ENCODE measurements at regions not wholly inside any gene's neighbourhood (a gene's known extent, or its start where the extent isn't known, plus 50 kb on each side); places are given as distances from the start of the nearest gene placed in this dataset.

GRCh38 chr3:76038949-76039348 lies 253.6 kb upstream of the ZNF717 start:
- CTCF ChIA-PET: no interaction called here
- no peaks in the 10 kb centered on the region for H3K4me1 Mint-ChIP-seq (ENCODE audit: low read depth, unreplicated experiment)
- POLR2A ChIA-PET: no interaction called here
- peaks cover 12% of the 10 kb centered on the region for H3K9me3 Mint-ChIP-seq (ENCODE audit: unreplicated experiment)
- Histone ChIP-seq H3K36me3 (ENCODE audit: control insufficient read depth, insufficient read depth, low read length) (no peaks in the 10 kb centered on the region), H3K4me1 (peaks cover under 1% of the 10 kb centered on the region; the same call in 1 of the 2 replicates), H3K9me3 (no peaks in the 10 kb centered on the region), H3K27me3 (replicated peaks; ENCODE audit: control insufficient read depth, insufficient read depth, low read length) (no peaks in the 10 kb centered on the region), H3K4me3 (ENCODE audit: low read depth, low read length) (no peak overlapping the region)
- H3K36me3 Mint-ChIP-seq (ENCODE audit: insufficient read depth, unreplicated experiment): no peaks in the 10 kb centered on the region
- H3K4me3 Mint-ChIP-seq (ENCODE audit: unreplicated experiment): no peak overlapping the region
- intact Hi-C loops (cut with micrococcal nuclease; ENCODE audit: unreplicated experiment): no loop called here
- DNase-seq: no peak
- H3K27ac Mint-ChIP-seq (ENCODE audit: unreplicated experiment): no peak overlapping the region
- no peak for TF ChIP-seq CTCF (IDR thresholded peaks at IDR 0.05; ENCODE audit: insufficient read depth in 1 of 2, low read depth in 1 of 2, low read length in 1 of 2, severe bottlenecking in 1 of 2, unreplicated experiment in 1 of 2)
- no peaks in the 10 kb centered on the region for H3K27me3 Mint-ChIP-seq (ENCODE audit: insufficient read depth, unreplicated experiment)
- BruUV-seq (replicated peaks): no TSS peak

- Mint-ChIP-seq H3K27ac (ENCODE audit: unreplicated experiment) (no peak overlapping the region), H3K4me1 (ENCODE audit: low read depth, unreplicated experiment) (no peaks in the 10 kb centered on the region), H3K4me3 (ENCODE audit: unreplicated experiment) (no peak overlapping the region), H3K36me3 (ENCODE audit: insufficient read depth, unreplicated experiment) (no peaks in the 10 kb centered on the region), H3K9me3 (ENCODE audit: unreplicated experiment) (peaks cover 8% of the 10 kb centered on the region), H3K27me3 (ENCODE audit: insufficient read depth, unreplicated experiment) (no peaks in the 10 kb centered on the region)
- no peaks in the 10 kb centered on the region for H3K27me3 ChIP-seq (replicated peaks; ENCODE audit: control insufficient read depth, insufficient read depth, low read length)
- TF ChIP-seq CTCF (IDR thresholded peaks at IDR 0.05; ENCODE audit: insufficient read depth in 1 of 2, low read depth in 1 of 2, low read length in 1 of 2, severe bottlenecking in 1 of 2, unreplicated experiment in 1 of 2): no peak
- ChIA-PET CTCF (no interaction called here), POLR2A (no interaction called here)
- H3K36me3 ChIP-seq (ENCODE audit: control insufficient read depth, insufficient read depth, low read length): no peaks in the 10 kb centered on the region
- BruUV-seq (replicated peaks): no TSS peak
- no peak for DNase-seq
- no peaks in the 10 kb centered on the region for H3K9me3 ChIP-seq
- intact Hi-C loops (cut with micrococcal nuclease; ENCODE audit: unreplicated experiment): no loop called here
- no peak overlapping the region for H3K4me3 ChIP-seq (ENCODE audit: low read depth, low read length)
- peaks cover 5% of the 10 kb centered on the region; the same call in 1 of the 2 replicates for H3K4me1 ChIP-seq
Measured at GRCh38 chr3:76039431-76039830, 254.1 kb upstream of the ZNF717 start.

GRCh38 chr3:76040946-76041345 lies 255.6 kb upstream of the ZNF717 start:
- DNase-seq: no peak
- no peak overlapping the region for H3K4me3 Mint-ChIP-seq (ENCODE audit: unreplicated experiment)
- peaks cover 6% of the 10 kb centered on the region for H3K4me1 Mint-ChIP-seq (ENCODE audit: low read depth, unreplicated experiment)
- no peaks in the 10 kb centered on the region for H3K27me3 ChIP-seq (replicated peaks; ENCODE audit: control insufficient read depth, insufficient read depth, low read length)
- intact Hi-C loops (cut with micrococcal nuclease; ENCODE audit: unreplicated experiment): no loop called here
- H3K27me3 Mint-ChIP-seq (ENCODE audit: insufficient read depth, unreplicated experiment): no peaks in the 10 kb centered on the region
- H3K36me3 ChIP-seq (ENCODE audit: control insufficient read depth, insufficient read depth, low read length): no peaks in the 10 kb centered on the region
- H3K9me3 ChIP-seq: no peaks in the 10 kb centered on the region
- H3K27ac Mint-ChIP-seq (ENCODE audit: unreplicated experiment): no peak overlapping the region
- ChIA-PET CTCF (no interaction called here), POLR2A (no interaction called here)
- no peaks in the 10 kb centered on the region for H3K36me3 Mint-ChIP-seq (ENCODE audit: insufficient read depth, unreplicated experiment)
- H3K4me3 ChIP-seq (ENCODE audit: low read depth, low read length): no peak overlapping the region
- H3K9me3 Mint-ChIP-seq (ENCODE audit: unreplicated experiment): no peaks in the 10 kb centered on the region
- no peak for TF ChIP-seq CTCF (IDR thresholded peaks at IDR 0.05; ENCODE audit: insufficient read depth in 1 of 2, low read depth in 1 of 2, low read length in 1 of 2, severe bottlenecking in 1 of 2, unreplicated experiment in 1 of 2)
- peaks cover 7% of the 10 kb centered on the region; the same call in 1 of the 2 replicates for H3K4me1 ChIP-seq
- no TSS peak for BruUV-seq (replicated peaks)

Measured in Caco-2 (cell line).